ENCODE measurements at regions not wholly inside any gene's neighbourhood (a gene's known extent, or its start where the extent isn't known, plus 50 kb on each side); places are given as distances from the start of the nearest gene placed in this dataset.

- H3K27ac ChIP-seq (ENCODE audit: low read depth, low read length, poor library complexity, severe bottlenecking) = no peak overlapping the region
- TF ChIP-seq EZH2 (IDR thresholded peaks at IDR 0.05; ENCODE audit: borderline replicate concordance, low read length) (no peak), CTCF (IDR thresholded peaks at IDR 0.05; ENCODE audit: low read length) (no peak)
- no peaks in the 10 kb centered on the region for H3K36me3 ChIP-seq (ENCODE audit: insufficient read depth, low read length)
These were observed 94.0 kb downstream of the MBL2 start for GRCh38 chr10:52678611-52679010.

GRCh38 chr10:52679117-52679516, 93.5 kb downstream of the MBL2 start:
- Histone ChIP-seq H4K20me1 (ENCODE audit: insufficient read depth, low read length) (no peaks in the 10 kb centered on the region), H2AFZ (ENCODE audit: low read length) (no peak overlapping the region), H3K36me3 (ENCODE audit: insufficient read depth, low read length) (no peaks in the 10 kb centered on the region), H3K4me1 (ENCODE audit: insufficient read depth, low read length, severe bottlenecking) (no peaks in the 10 kb centered on the region), H3K9me2 (ENCODE audit: low read depth, low read length) (no peaks in the 10 kb centered on the region), H3K4me2 (ENCODE audit: low read length) (no peak overlapping the region), H3K79me2 (ENCODE audit: insufficient read depth, low read length) (no peaks in the 10 kb centered on the region), H3K27me3 (ENCODE audit: insufficient read depth, low read length) (no peaks in the 10 kb centered on the region), H3K4me3 (ENCODE audit: low read depth, low read length, poor library complexity, severe bottlenecking) (no peak overlapping the region), H3K27ac (ENCODE audit: low read depth, low read length, poor library complexity, severe bottlenecking) (no peak overlapping the region), H3K9me3 (ENCODE audit: low read length) (no peaks in the 10 kb centered on the region), H3F3A (ENCODE audit: insufficient read depth, low read length) (no peaks in the 10 kb centered on the region), H3K9ac (ENCODE audit: low read length) (no peak overlapping the region)
- TF ChIP-seq CTCF (IDR thresholded peaks at IDR 0.05; ENCODE audit: low read length) (no peak), EZH2 (IDR thresholded peaks at IDR 0.05; ENCODE audit: borderline replicate concordance, low read length) (no peak)

More at GRCh38 chr10:52678611-52679010, 94.0 kb downstream of the MBL2 start:
- no peaks in the 10 kb centered on the region for H4K20me1 ChIP-seq (ENCODE audit: insufficient read depth, low read length)
- H3K27me3 ChIP-seq (ENCODE audit: insufficient read depth, low read length) = no peaks in the 10 kb centered on the region
- no peaks in the 10 kb centered on the region for H3K79me2 ChIP-seq (ENCODE audit: insufficient read depth, low read length)
- no peaks in the 10 kb centered on the region for H3K4me1 ChIP-seq (ENCODE audit: insufficient read depth, low read length, severe bottlenecking)
- no peak overlapping the region for H2AFZ ChIP-seq (ENCODE audit: low read length)
- H3K9ac ChIP-seq (ENCODE audit: low read length) = no peak overlapping the region
- no peaks in the 10 kb centered on the region for H3F3A ChIP-seq (ENCODE audit: insufficient read depth, low read length)
- H3K9me2 ChIP-seq (ENCODE audit: low read depth, low read length) = no peaks in the 10 kb centered on the region
- no peaks in the 10 kb centered on the region for H3K9me3 ChIP-seq (ENCODE audit: low read length)
- no peak overlapping the region for H3K4me2 ChIP-seq (ENCODE audit: low read length)
- H3K4me3 ChIP-seq (ENCODE audit: low read depth, low read length, poor library complexity, severe bottlenecking) = no peak overlapping the region

GRCh38 chr10:52682766-52683165, 89.8 kb downstream of the MBL2 start:
- Histone ChIP-seq H3K27ac (ENCODE audit: low read depth, low read length, poor library complexity, severe bottlenecking) (no peak overlapping the region), H3K9me2 (ENCODE audit: low read depth, low read length) (no peaks in the 10 kb centered on the region), H2AFZ (ENCODE audit: low read length) (no peak overlapping the region), H3K9ac (ENCODE audit: low read length) (no peak overlapping the region), H3K4me2 (ENCODE audit: low read length) (no peak overlapping the region), H3K27me3 (ENCODE audit: insufficient read depth, low read length) (no peaks in the 10 kb centered on the region), H3K4me1 (ENCODE audit: insufficient read depth, low read length, severe bottlenecking) (no peaks in the 10 kb centered on the region), H3K9me3 (ENCODE audit: low read length) (no peaks in the 10 kb centered on the region), H3K4me3 (ENCODE audit: low read depth, low read length, poor library complexity, severe bottlenecking) (no peak overlapping the region), H3K36me3 (ENCODE audit: insufficient read depth, low read length) (no peaks in the 10 kb centered on the region), H4K20me1 (ENCODE audit: insufficient read depth, low read length) (no peaks in the 10 kb centered on the region), H3F3A (ENCODE audit: insufficient read depth, low read length) (no peaks in the 10 kb centered on the region), H3K79me2 (ENCODE audit: insufficient read depth, low read length) (no peaks in the 10 kb centered on the region)
- no peak for TF ChIP-seq CTCF (IDR thresholded peaks at IDR 0.05; ENCODE audit: low read length)
- TF ChIP-seq EZH2 (IDR thresholded peaks at IDR 0.05; ENCODE audit: borderline replicate concordance, low read length) = no peak
